Right lobe of liver (tissue), 4 donors: ENCODE measurements at regions not wholly inside any gene's neighbourhood (a gene's known extent, or its start where the extent isn't known, plus 50 kb on each side); places are given as distances from the start of the nearest gene placed in this dataset.

Experiments used
- POLR2A ChIP-seq: fragments of 450-650 bp; IDR thresholded peaks from one replicate; pipeline ENCODE4 v1.6.1; 2017; ENCODE audit warnings: antibody characterized with exemption, mild to moderate bottlenecking
- TF ChIP-seq, protein P1 (sequence below), 4 donors: fragments of 200-600 bp in 3 of 4; fragments of 450-650 bp in 1 of 4; IDR thresholded peaks; one replicate each; pipeline versions ENCODE4 v1.5.1 to v1.8.0; 2016 to 2022; ENCODE audit warnings: antibody characterized with exemption in 4 of 4, mild to moderate bottlenecking in 2 of 4
- donor health status: DM: no; HTN: no; CAD: no.
- donor health status: DM: no; HTN: no; CAD: no.
- donor health status: DM: no; HTN: yes; CAD: no.

DNA sequence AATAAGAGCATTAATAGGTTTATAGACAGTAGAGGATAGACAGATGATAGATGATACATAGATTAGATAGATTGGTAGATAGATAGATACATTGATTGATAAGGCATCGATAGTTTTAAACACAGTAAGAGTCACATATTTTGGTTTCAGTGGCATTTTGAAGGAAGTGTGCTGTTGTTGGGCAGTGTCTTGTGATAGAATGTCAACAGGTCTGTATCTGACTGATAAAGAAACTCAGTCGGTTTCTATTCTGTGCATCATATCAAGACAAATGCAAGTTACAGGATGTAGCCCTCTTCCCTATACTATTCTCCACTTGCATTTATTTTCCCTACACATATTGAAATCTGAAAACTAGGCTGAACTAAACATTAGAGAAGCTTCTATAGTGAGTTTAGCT is 1229.0 kb upstream of the ZEB2 start:
- TF ChIP-seq, protein P1, sequence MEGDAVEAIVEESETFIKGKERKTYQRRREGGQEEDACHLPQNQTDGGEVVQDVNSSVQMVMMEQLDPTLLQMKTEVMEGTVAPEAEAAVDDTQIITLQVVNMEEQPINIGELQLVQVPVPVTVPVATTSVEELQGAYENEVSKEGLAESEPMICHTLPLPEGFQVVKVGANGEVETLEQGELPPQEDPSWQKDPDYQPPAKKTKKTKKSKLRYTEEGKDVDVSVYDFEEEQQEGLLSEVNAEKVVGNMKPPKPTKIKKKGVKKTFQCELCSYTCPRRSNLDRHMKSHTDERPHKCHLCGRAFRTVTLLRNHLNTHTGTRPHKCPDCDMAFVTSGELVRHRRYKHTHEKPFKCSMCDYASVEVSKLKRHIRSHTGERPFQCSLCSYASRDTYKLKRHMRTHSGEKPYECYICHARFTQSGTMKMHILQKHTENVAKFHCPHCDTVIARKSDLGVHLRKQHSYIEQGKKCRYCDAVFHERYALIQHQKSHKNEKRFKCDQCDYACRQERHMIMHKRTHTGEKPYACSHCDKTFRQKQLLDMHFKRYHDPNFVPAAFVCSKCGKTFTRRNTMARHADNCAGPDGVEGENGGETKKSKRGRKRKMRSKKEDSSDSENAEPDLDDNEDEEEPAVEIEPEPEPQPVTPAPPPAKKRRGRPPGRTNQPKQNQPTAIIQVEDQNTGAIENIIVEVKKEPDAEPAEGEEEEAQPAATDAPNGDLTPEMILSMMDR (IDR thresholded peaks at IDR 0.05): no peak
- TF ChIP-seq POLR2A: no peak
